ENCODE measurements at regions not wholly inside any gene's neighbourhood (a gene's known extent, or its start where the extent isn't known, plus 50 kb on each side); places are given as distances from the start of the nearest gene placed in this dataset.
"Not testable (repeated sequence)": the region's sequence is repeated elsewhere in the genome, so short reads cannot be mapped to it uniquely, and the experiment has no call there.

DNA sequence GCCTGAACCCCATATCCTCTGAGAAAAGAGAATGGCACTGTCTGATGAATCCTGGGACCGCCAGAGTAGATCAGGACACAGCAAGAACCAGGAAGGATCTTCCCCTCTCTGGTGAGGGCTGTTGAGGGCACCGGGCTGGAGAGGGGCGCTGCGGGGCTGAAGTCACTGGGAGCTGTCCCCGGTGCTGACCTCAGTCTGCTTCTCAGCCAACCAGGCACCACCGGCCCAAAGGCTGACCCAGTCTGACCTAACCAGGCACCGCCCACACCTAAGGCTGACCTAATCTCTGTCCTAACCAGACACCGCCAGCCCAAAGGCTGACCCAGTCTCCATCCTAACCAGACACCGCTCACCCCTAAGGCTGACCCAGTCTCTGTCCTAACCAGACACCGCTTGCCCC, 82.8 kb downstream of the CPZ start:
- DNase-seq (ENCODE audit: low read depth), result no peak

DNA sequence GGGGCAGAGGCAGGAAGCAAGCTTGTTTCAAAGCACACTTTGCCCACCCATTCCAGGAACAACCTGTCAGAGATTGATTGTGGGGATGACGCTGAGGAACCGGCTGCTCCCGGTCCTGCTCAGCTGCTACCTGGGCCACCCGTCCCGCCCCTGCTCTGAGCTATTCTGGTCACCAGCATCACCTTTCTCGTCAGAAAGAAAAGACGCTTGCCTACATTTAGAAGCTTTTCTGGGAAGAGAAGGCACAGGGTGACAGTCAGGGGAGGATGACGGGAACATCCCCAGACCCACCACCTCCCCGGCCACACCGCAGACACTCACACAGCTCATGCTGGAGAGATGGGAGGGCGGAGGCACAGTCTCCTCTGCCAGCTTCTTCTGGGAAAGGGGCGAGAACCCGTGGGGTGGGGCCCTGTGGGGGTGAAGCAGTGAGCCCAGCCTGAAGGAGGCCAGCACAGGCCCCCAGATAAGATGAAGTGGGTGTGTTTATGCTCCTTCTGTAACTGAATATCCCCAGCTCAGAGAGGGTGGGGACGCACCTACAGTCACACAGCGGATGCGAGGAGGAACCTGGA, 81.8 kb downstream of the CPZ start:
- no peak for DNase-seq (ENCODE audit: low read depth)

DNA sequence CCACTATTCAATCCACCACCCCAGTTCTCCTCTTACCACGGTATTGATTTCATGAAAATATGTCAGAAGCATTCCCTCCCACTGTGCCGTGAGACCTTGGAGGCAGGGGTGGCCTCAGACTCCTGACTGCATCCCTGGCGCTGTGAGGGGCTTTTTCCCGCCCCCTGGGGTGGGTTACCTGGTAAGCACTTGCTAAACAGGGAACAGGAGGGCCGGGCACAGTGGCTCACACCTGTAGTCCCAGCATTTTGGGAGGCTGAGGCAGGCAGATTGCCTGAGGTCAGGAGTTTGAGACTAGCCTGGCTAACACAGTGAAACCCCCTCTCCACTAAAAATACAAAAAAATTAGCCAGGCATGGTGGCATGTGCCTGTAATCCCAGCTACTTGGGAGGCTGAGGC, 80.5 kb downstream of the CPZ start:
- DNase-seq (ENCODE audit: low read depth), result not testable (repeated sequence)

DNA sequence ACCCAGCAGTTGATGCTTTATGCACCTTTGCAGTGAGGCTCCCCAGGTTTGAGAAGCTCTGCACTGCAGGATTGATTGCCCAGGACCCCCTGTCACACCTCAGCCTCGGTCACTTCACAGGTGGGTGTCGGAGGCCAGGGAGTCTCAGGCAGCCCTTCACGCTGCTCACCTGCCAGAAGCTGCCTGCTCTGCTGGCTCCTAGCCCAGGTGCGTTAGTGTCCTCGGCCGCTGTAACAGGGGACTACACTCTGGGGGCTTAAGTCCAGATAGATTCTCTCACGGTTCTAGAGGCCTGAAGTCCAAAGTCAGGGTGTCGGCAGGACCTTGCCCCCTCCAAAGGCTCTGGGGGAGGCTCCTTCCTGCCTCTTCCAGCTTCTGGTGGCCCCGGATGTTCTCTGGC, 79.9 kb downstream of the CPZ start:
- DNase-seq (ENCODE audit: low read depth), result no peak

DNA sequence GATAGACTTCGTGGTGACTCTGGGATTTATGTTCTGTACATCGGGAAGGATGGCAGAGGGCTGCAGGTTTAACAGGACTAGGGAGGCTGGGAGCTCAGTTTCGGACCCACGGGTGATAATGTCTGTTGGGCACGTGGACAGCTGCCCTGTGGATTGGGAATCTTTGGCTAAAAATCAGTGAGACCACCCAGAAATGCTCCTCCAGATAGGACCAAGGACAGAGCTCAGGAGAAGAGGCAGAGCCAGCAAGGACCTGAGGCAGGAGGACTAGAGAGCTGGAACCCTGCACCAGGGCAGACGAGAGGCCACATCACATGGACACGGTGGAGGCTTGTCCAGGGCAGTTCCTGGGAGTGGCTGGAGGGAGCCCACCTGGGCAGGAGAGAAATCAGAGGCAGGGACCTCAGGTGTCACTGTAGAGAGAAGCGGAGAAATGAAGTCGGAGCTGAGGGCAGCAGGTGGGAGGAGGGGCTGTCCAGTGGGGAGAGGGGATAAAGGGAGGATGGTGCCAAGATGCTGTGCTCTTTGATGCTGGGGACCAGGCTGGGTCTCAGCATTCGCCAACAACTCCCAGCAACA, 79.2 kb downstream of the CPZ start:
- DNase-seq (ENCODE audit: low read depth), result no peak

All from HS-5 (cell line).